GM19438 (cell line): ENCODE measurements at regions not wholly inside any gene's neighbourhood (a gene's known extent, or its start where the extent isn't known, plus 50 kb on each side); places are given as distances from the start of the nearest gene placed in this dataset.
A peak's percentile ranks its signal among the peaks of the same experiment; 100 is the strongest.
"Not testable (repeated sequence)": the region's sequence is repeated elsewhere in the genome, so short reads cannot be mapped to it uniquely, and the experiment has no call there.

Source experiments
- ATAC-seq: cut with Tn5 transposase; IDR thresholded peaks from one replicate; pipeline ENCODE4 v1.9.1; 2021; ENCODE audit warnings: low read depth; ENCODE audit not compliant: unreplicated experiment

- ATAC-seq = no peak
Observed at GRCh38 chr3:72036899-72037298, 252.0 kb upstream of the PROK2 start.

GRCh38 chr3:72035606-72036005, 250.7 kb upstream of the PROK2 start:
- no peak for ATAC-seq

- ATAC-seq = no peak
Observed at GRCh38 chr3:72034986-72035385, 250.0 kb upstream of the PROK2 start.

GRCh38 chr3:72033666-72034428, 248.9 kb upstream of the PROK2 start:
- no peak for ATAC-seq

GRCh38 chr3:72032441-72033135, 247.6 kb upstream of the PROK2 start:
- no peak for ATAC-seq

- ATAC-seq = no peak
Observed at GRCh38 chr3:72031581-72031980, 246.6 kb upstream of the PROK2 start.

GRCh38 chr3:72030296-72030695, 245.3 kb upstream of the PROK2 start:
- ATAC-seq = not testable (repeated sequence)

- not testable (repeated sequence) for ATAC-seq
Observed at GRCh38 chr3:72028726-72029125, 243.8 kb upstream of the PROK2 start.

GRCh38 chr3:72028307-72028706, 243.4 kb upstream of the PROK2 start:
- ATAC-seq = not testable (repeated sequence)

- ATAC-seq = not testable (repeated sequence)
Observed at GRCh38 chr3:72027728-72028127, 242.8 kb upstream of the PROK2 start.

GRCh38 chr3:72022027-72022426, 237.1 kb upstream of the PROK2 start:
- ATAC-seq = no peak

- ATAC-seq = no peak
Observed at GRCh38 chr3:72021531-72021930, 236.6 kb upstream of the PROK2 start.

GRCh38 chr3:72018343-72018984, 233.5 kb upstream of the PROK2 start:
- no peak for ATAC-seq

- ATAC-seq = no peak
Observed at GRCh38 chr3:72017935-72018334, 233.0 kb upstream of the PROK2 start.

GRCh38 chr3:72017311-72017710, 232.4 kb upstream of the PROK2 start:
- no peak for ATAC-seq

- peak; percentile 55 for ATAC-seq
Observed at GRCh38 chr3:72015463-72015862, 230.5 kb upstream of the PROK2 start.

GRCh38 chr3:72013084-72013483, 228.1 kb upstream of the PROK2 start:
- no peak for ATAC-seq

GRCh38 chr3:72012363-72012762, 227.4 kb upstream of the PROK2 start:
- no peak for ATAC-seq

- ATAC-seq = no peak
Observed at GRCh38 chr3:72011485-72011884, 226.5 kb upstream of the PROK2 start.

GRCh38 chr3:72009851-72010443, 225.0 kb upstream of the PROK2 start:
- ATAC-seq = no peak
